B cell (primary cell): ENCODE measurements at regions not wholly inside any gene's neighbourhood (a gene's known extent, or its start where the extent isn't known, plus 50 kb on each side); places are given as distances from the start of the nearest gene placed in this dataset.

ENCODE experiments used
- CTCF ChIP-seq: fragments of 200-600 bp; IDR thresholded peaks from one replicate; pipeline ENCODE4 v1.8.0; 2022; ENCODE audit warnings: antibody characterized with exemption, mild to moderate bottlenecking
- EZH2 ChIP-seq: IDR thresholded peaks from 2 replicates; pipeline ENCODE4 v1.6.1; 2012; ENCODE audit warnings: borderline replicate concordance, low read depth, mild to moderate bottlenecking, moderate library complexity, low read length; ENCODE audit not compliant: insufficient read depth, poor library complexity, severe bottlenecking

- no peak for TF ChIP-seq CTCF
- TF ChIP-seq EZH2: no peak
Measured at GRCh38 chr15:69903470-69904469, 193.9 kb downstream of the TLE3 start.
